ENCODE measurements at regions not wholly inside any gene's neighbourhood (a gene's known extent, or its start where the extent isn't known, plus 50 kb on each side); places are given as distances from the start of the nearest gene placed in this dataset.

GRCh38 chrY:21200246-21200645 lies 310.9 kb upstream of the RBMY1B start:
- TF ChIP-seq CTCF (IDR thresholded peaks at IDR 0.05 in 4 of 5, conservative IDR thresholded peaks at IDR 0.05 in 1 of 5) (no peak), POLR2A (IDR thresholded peaks at IDR 0.05) (no peak)
